ENCODE measurements at regions not wholly inside any gene's neighbourhood (a gene's known extent, or its start where the extent isn't known, plus 50 kb on each side); places are given as distances from the start of the nearest gene placed in this dataset.

DNA sequence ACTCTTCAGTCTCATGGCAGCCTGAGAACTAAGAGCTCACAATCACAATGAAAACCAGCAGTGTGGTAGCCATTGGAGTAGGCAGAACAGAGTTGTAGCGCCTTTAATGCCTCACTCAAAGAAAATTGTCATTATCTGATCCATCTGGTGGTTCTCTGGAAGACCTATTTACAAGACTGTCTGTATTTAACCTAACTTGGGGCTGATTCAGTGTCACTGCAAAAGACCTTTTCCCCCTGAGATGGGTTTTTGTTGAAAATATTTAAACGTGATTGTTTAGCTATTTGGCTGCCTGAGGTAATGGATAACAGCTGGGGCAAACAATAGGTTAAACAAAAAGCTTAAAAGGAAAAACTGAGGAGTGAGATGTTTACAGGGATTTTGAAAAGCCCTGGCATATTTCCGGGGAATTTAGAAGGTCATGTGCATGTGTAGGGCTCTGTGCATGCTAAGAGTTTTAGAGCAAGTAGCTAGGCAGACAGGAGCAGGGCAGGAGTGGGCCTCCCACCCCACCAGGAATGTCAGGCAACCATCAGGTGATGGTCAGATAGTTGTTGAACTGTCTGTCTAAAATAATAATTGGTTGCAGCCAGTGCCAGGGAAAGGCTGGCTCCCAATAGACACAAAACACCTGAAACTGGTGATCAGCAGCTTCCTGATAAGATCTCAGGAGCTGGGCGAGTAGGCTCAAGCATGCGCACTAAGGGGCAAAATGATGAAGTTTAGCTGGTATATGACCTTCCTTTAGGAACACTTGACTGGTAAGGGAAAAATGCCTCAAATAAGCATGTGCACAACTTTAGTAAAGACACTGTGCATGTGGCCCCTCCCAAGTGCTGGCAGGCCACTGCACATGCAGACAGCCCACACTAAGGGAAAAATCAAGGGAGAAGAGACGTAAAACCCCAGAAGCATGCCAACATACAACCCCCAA, 70.8 kb upstream of the AKIRIN2 start:
- TF ChIP-seq ZFX (IDR thresholded peaks at IDR 0.05; ENCODE audit: borderline replicate concordance): no peak
- TF ChIP-seq, protein P1, sequence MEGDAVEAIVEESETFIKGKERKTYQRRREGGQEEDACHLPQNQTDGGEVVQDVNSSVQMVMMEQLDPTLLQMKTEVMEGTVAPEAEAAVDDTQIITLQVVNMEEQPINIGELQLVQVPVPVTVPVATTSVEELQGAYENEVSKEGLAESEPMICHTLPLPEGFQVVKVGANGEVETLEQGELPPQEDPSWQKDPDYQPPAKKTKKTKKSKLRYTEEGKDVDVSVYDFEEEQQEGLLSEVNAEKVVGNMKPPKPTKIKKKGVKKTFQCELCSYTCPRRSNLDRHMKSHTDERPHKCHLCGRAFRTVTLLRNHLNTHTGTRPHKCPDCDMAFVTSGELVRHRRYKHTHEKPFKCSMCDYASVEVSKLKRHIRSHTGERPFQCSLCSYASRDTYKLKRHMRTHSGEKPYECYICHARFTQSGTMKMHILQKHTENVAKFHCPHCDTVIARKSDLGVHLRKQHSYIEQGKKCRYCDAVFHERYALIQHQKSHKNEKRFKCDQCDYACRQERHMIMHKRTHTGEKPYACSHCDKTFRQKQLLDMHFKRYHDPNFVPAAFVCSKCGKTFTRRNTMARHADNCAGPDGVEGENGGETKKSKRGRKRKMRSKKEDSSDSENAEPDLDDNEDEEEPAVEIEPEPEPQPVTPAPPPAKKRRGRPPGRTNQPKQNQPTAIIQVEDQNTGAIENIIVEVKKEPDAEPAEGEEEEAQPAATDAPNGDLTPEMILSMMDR (IDR thresholded peaks at IDR 0.05): no peak
- no peak overlapping the region for H3K27ac ChIP-seq

DNA sequence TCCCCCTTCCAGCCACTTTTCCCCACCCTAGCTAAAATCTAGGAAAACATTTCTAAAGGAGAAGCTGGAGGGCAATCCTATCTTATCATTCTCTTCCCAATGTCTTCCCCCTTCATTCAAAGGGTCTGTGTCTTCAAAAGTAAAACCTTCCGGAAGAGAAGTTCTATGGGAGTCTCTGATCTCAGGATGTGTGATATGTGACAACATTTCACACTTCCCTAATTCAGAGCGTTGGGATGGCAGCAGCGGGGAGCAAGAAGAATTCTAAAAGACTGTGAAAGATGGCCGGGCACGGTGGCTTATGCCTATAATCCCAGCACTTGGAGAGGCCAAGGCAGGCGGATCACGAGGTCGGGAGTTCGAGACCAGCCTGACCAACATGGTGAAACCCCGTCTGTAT, 65.4 kb upstream of the AKIRIN2 start:
- no peak for TF ChIP-seq ZFX (IDR thresholded peaks at IDR 0.05; ENCODE audit: borderline replicate concordance)
- TF ChIP-seq, protein P1 (IDR thresholded peaks at IDR 0.05): no peak

DNA sequence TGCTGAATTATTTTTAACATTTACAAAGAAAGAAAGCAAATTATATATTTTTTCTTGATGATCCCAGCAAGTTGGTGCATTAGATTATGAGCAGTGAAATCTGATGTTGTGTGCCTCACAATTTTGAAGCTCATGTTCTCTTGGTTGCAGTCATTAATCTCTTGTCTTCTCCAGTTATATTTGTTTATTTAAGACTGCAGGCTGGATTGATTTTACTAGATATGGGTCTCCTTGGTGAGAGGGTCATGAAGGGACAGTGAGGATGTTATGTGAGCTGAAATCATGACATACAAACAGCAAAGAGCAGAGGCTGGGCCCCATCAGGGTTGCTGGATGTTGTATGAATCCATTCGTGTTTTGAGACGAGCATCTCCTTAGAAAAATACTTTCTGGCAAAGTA, 64.2 kb upstream of the AKIRIN2 start:
- no peak overlapping the region for H3K27ac ChIP-seq
- no peak for TF ChIP-seq ZFX (IDR thresholded peaks at IDR 0.05; ENCODE audit: borderline replicate concordance)
- TF ChIP-seq, protein P1 (IDR thresholded peaks at IDR 0.05): no peak

More for the DNA sequence above, 65.4 kb upstream of the AKIRIN2 start:
- no peak overlapping the region for H3K27ac ChIP-seq

DNA sequence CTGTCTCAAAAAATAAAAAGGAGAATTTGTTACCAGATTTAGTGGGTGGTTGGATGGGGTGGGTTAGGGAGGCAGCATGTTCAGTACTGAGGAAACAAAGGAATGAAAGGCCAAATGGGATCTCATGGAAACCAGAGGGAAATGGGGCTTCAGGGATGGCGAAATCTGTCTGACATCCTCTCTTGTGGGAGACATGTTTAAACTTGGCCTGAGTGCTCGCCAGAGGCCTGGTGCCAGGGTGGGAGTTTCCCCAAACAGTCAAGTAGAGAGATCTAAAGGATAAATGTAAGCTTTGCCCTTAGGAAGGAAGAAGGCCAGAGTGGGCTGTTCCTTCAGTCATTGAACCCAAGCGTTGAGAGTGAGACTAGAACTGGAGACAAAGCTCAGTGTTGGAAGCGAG, 61.9 kb upstream of the AKIRIN2 start:
- H3K27ac ChIP-seq: no peak overlapping the region
- TF ChIP-seq, protein P1 (IDR thresholded peaks at IDR 0.05): no peak
- no peak for TF ChIP-seq ZFX (IDR thresholded peaks at IDR 0.05; ENCODE audit: borderline replicate concordance)

DNA sequence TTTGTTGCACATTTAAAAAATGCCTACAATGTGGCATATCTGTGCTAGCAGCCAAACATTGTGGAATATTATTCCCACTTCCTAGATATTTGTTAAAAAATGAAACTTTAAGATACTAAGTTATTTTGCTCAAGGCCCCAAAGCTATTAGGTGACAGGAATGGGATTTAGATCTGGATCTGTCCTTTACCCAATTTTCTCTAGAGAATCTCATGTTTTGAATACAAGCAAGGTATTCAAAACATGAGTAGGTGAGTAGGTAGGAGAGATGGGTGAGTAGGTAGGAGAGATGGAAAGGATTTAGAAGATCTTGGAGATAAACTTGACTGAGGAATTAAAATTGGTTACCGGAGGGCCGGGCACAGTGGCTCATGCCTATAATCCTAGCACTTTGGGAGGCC, 61.2 kb upstream of the AKIRIN2 start:
- no peak overlapping the region for H3K27ac ChIP-seq
- no peak for TF ChIP-seq ZFX (IDR thresholded peaks at IDR 0.05; ENCODE audit: borderline replicate concordance)
- TF ChIP-seq, protein P1 (IDR thresholded peaks at IDR 0.05): no peak

DNA sequence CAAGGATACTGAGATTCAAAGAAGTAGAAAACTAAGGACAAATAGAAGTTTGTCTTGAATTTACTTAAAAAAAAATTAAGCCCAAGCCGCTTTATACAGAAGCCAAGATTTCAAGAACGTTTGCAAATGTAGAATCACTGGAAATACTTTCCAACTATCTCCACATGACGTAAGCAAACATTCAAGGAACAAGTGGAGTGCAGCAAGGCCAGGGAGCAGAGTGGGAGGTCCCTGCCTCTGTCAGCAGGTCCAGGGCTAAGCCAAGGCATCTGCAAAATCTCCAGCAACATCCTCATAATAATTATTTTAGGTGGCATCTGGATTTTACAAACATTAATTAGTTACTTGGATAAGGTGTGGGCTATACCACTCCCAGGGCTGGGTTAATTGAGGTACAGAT, 60.1 kb upstream of the AKIRIN2 start:
- TF ChIP-seq ZFX (IDR thresholded peaks at IDR 0.05; ENCODE audit: borderline replicate concordance): no peak
- TF ChIP-seq, protein P1 (IDR thresholded peaks at IDR 0.05): no peak
- H3K27ac ChIP-seq: no peak overlapping the region

DNA sequence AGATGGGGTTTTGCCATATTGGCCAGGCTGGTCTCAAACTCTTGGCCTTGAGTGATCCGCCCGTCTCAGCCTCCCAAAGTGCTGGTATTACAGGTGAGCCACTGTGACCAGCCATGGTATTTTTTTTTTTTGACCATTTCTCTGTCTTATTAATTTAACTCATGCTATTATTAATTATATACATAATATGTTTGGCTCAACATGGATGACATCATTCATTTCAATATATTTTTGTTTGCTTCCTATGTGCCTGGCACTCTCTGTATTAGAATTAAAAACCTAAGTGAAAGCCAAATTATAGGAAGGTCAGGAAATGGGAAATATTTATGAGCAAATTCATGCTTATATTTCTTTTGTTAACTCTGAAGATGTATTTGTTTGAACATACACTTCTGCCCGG, 55.8 kb upstream of the AKIRIN2 start:
- no peak for TF ChIP-seq ZFX (IDR thresholded peaks at IDR 0.05; ENCODE audit: borderline replicate concordance)
- TF ChIP-seq, protein P1 (IDR thresholded peaks at IDR 0.05): no peak
- no peak overlapping the region for H3K27ac ChIP-seq
